Mesenchymal stem cell (in vitro differentiated cells and primary cell): ENCODE measurements at regions not wholly inside any gene's neighbourhood (a gene's known extent, or its start where the extent isn't known, plus 50 kb on each side); places are given as distances from the start of the nearest gene placed in this dataset.

ENCODE experiments used
- DNase-seq: peaks from one replicate; pipeline ENCODE4 v3.0.0-alpha.2; 2013
- H2AFZ ChIP-seq: one replicate; pipeline ENCODE4 v1.6.1; 2013; ENCODE audit warnings: low read depth, mild to moderate bottlenecking, control low read depth, inconsistent platforms, low read length, moderate library complexity
- H2AK5ac ChIP-seq: 2 replicates; pipeline ENCODE4 v1.6.1; 2013; ENCODE audit warnings: low read length, moderate library complexity, mild to moderate bottlenecking, inconsistent platforms; ENCODE audit not compliant: severe bottlenecking
- H2BK120ac ChIP-seq: one replicate; pipeline ENCODE4 v1.6.1; 2013; ENCODE audit warnings: low read depth, mild to moderate bottlenecking, inconsistent platforms, low read length, moderate library complexity
- H2BK12ac ChIP-seq, 2 experiments: one replicate each; pipeline ENCODE4 v1.6.1; 2013; ENCODE audit warnings: inconsistent platforms in 2 of 2, low read length in 2 of 2, mild to moderate bottlenecking in 2 of 2, moderate library complexity in 2 of 2, control low read depth in 1 of 2
- H2BK15ac ChIP-seq: one replicate; pipeline ENCODE4 v1.6.1; 2013; ENCODE audit warnings: mild to moderate bottlenecking, low read depth, inconsistent platforms; ENCODE audit not compliant: poor library complexity, severe bottlenecking
- H2BK5ac ChIP-seq: 2 replicates; pipeline ENCODE4 v1.6.1; 2013; ENCODE audit warnings: low read depth, mild to moderate bottlenecking, low read length, control low read depth, inconsistent platforms; ENCODE audit not compliant: poor library complexity, severe bottlenecking
- H3K14ac ChIP-seq, 2 experiments: one replicate each; pipeline ENCODE4 v1.6.1; 2013; ENCODE audit warnings: inconsistent platforms in 2 of 2, low read length in 2 of 2, control low read depth in 1 of 2, mild to moderate bottlenecking in 1 of 2, moderate library complexity in 1 of 2
- H3K18ac ChIP-seq, 2 experiments: one replicate each; pipeline ENCODE4 v1.6.1; 2013; ENCODE audit warnings: inconsistent platforms in 2 of 2, low read length in 2 of 2, control low read depth in 1 of 2, low read depth in 1 of 2, mild to moderate bottlenecking in 1 of 2
- H3K23ac ChIP-seq, 2 experiments: one replicate each; pipeline ENCODE4 v1.6.1; 2013; ENCODE audit warnings: inconsistent platforms in 2 of 2, low read length in 2 of 2, mild to moderate bottlenecking in 2 of 2, moderate library complexity in 2 of 2, control low read depth in 1 of 2
- H3K27ac ChIP-seq: 2 replicates; pipeline ENCODE4 v1.5.1; 2013; ENCODE audit warnings: mild to moderate bottlenecking, moderate library complexity, low read length, control low read depth, inconsistent platforms; ENCODE audit not compliant: poor library complexity, severe bottlenecking
- H3K27me3 ChIP-seq, 2 experiments: 2 replicates each; pipeline versions ENCODE4 v1.6.1 to v1.7.0; 2013; ENCODE audit warnings: low read length in 2 of 2, mild to moderate bottlenecking in 2 of 2, moderate library complexity in 2 of 2, control low read depth in 1 of 2, inconsistent platforms in 1 of 2; ENCODE audit not compliant: control insufficient read depth in 1 of 2, insufficient read depth in 1 of 2
- H3K36me3 ChIP-seq, 2 experiments: 2 replicates each; pipeline versions ENCODE4 v1.6.1 to v1.7.0; 2013; ENCODE audit warnings: low read length in 2 of 2, control low read depth in 1 of 2, inconsistent platforms in 1 of 2, low read depth in 1 of 2, mild to moderate bottlenecking in 1 of 2; ENCODE audit not compliant: insufficient read depth in 2 of 2, control insufficient read depth in 1 of 2
- H3K4ac ChIP-seq, 2 experiments: one replicate each; pipeline ENCODE4 v1.6.1; 2013; ENCODE audit warnings: inconsistent platforms in 2 of 2, low read length in 2 of 2, mild to moderate bottlenecking in 2 of 2, moderate library complexity in 2 of 2, control low read depth in 1 of 2, low read depth in 1 of 2
- H3K4me1 ChIP-seq: 2 replicates; pipeline ENCODE4 v1.6.1; 2013; ENCODE audit warnings: low read depth, low read length, control low read depth; ENCODE audit not compliant: control insufficient read depth, insufficient read depth
- H3K4me2 ChIP-seq: 2 replicates; pipeline ENCODE4 v1.6.1; 2013; ENCODE audit warnings: low read length, mild to moderate bottlenecking, inconsistent platforms; ENCODE audit not compliant: poor library complexity, severe bottlenecking
- H3K4me3 ChIP-seq, 2 experiments: 2 replicates each; pipeline versions ENCODE4 v1.5.1 to v1.7.0; 2013; ENCODE audit warnings: low read length in 2 of 2, mild to moderate bottlenecking in 2 of 2, control low read depth in 1 of 2, low read depth in 1 of 2; ENCODE audit not compliant: insufficient read depth in 1 of 2
- H3K79me1 ChIP-seq: replicated peaks from 2 replicates; pipeline ENCODE4 v1.6.1; 2013; ENCODE audit warnings: mild to moderate bottlenecking, control low read depth, low read length, inconsistent platforms; ENCODE audit not compliant: poor library complexity, severe bottlenecking
- H3K9ac ChIP-seq: 2 replicates; pipeline ENCODE4 v1.7.0; 2013; ENCODE audit warnings: mild to moderate bottlenecking, low read length, moderate library complexity
- H3K9me3 ChIP-seq: 2 replicates; pipeline ENCODE4 v1.7.0; 2013; ENCODE audit warnings: mild to moderate bottlenecking, low read length; ENCODE audit not compliant: control insufficient read depth
- H4K8ac ChIP-seq: one replicate; pipeline ENCODE4 v1.6.1; 2013; ENCODE audit warnings: inconsistent platforms, mild to moderate bottlenecking, low read length, moderate library complexity
- H4K91ac ChIP-seq: one replicate; pipeline ENCODE4 v1.6.1; 2013; ENCODE audit warnings: mild to moderate bottlenecking, low read length, inconsistent platforms
- WGBS: methylation state at CpG from one replicate; pipeline ENCODE4 v1.1.7; 2013; ENCODE audit warnings: mixed read lengths; 5-methylcytosine and 5-hydroxymethylcytosine counted together

GRCh38 chr3:18562364-18563154 lies 137.4 kb upstream of the SATB1 start:
- peaks cover 0 to 4% of the 10 kb centered on the region in 2 experiments for H3K27me3 ChIP-seq
- H4K91ac ChIP-seq = no peak overlapping the region
- no peak overlapping the region for H3K27ac ChIP-seq
- no peak overlapping the region for H3K18ac ChIP-seq
- H3K4me1 ChIP-seq = no peaks in the 10 kb centered on the region
- H3K14ac ChIP-seq = no peak overlapping the region
- DNase-seq = no peak
- no peak overlapping the region for H2AK5ac ChIP-seq
- H2BK5ac ChIP-seq = no peak overlapping the region
- no peak overlapping the region for H3K4me3 ChIP-seq
- no peaks in the 10 kb centered on the region for H3K9me3 ChIP-seq
- no peak overlapping the region for H2BK12ac ChIP-seq
- H4K8ac ChIP-seq = no peak overlapping the region
- H3K36me3 ChIP-seq = no peaks in the 10 kb centered on the region
- H2AFZ ChIP-seq = no peak overlapping the region
- no peak overlapping the region for H2BK15ac ChIP-seq
- no peak overlapping the region for H3K4ac ChIP-seq
- no peak overlapping the region for H3K23ac ChIP-seq
- H2BK120ac ChIP-seq = no peak overlapping the region
- WGBS = 56% methylated on average over 1 of the region's 1 CpG
- H3K4me2 ChIP-seq = no peak overlapping the region
- H3K9ac ChIP-seq = no peak overlapping the region
- no peaks in the 10 kb centered on the region for H3K79me1 ChIP-seq

GRCh38 chr3:18559331-18559842 lies 134.2 kb upstream of the SATB1 start:
- 7% methylated on average over 5 of the region's 5 CpGs for WGBS

GRCh38 chr3:18558507-18558906 lies 133.4 kb upstream of the SATB1 start:
- no peaks in the 10 kb centered on the region for H3K79me1 ChIP-seq
- no peaks in the 10 kb centered on the region for H3K9me3 ChIP-seq
- H3K36me3 ChIP-seq = no peaks in the 10 kb centered on the region
- H2AFZ ChIP-seq = no peak overlapping the region
- no peak overlapping the region for H3K18ac ChIP-seq
- no peak overlapping the region for H2BK120ac ChIP-seq
- H3K27ac ChIP-seq = no peak overlapping the region
- no peak overlapping the region for H2BK15ac ChIP-seq
- H3K9ac ChIP-seq = no peak overlapping the region
- DNase-seq = no peak
- H3K14ac ChIP-seq = no peak overlapping the region
- H4K8ac ChIP-seq = no peak overlapping the region
- no peak overlapping the region for H3K4ac ChIP-seq
- H4K91ac ChIP-seq = no peak overlapping the region
- peaks cover 0 to 4% of the 10 kb centered on the region in 2 experiments for H3K27me3 ChIP-seq
- H2AK5ac ChIP-seq = no peak overlapping the region
- H2BK5ac ChIP-seq = no peak overlapping the region
- 76% methylated on average over 3 of the region's 3 CpGs for WGBS
- H3K4me2 ChIP-seq = no peak overlapping the region
- no peak overlapping the region for H2BK12ac ChIP-seq
- no peak overlapping the region for H3K4me3 ChIP-seq
- H3K23ac ChIP-seq = no peak overlapping the region
- no peaks in the 10 kb centered on the region for H3K4me1 ChIP-seq

More at GRCh38 chr3:18559331-18559842, 134.2 kb upstream of the SATB1 start:
- Histone ChIP-seq H3K27ac (no peak overlapping the region), H3K4ac (no peak overlapping the region), H3K14ac (no peak overlapping the region), H4K8ac (no peak overlapping the region), H3K9me3 (no peaks in the 10 kb centered on the region), H2AK5ac (no peak overlapping the region), H4K91ac (no peak overlapping the region), H3K4me3 (no peak overlapping the region), H3K79me1 (no peaks in the 10 kb centered on the region), H2BK120ac (no peak overlapping the region), H2BK12ac (no peak overlapping the region), H3K23ac (no peak overlapping the region), H2BK5ac (no peak overlapping the region), H3K36me3 (no peaks in the 10 kb centered on the region), H3K4me1 (no peaks in the 10 kb centered on the region), H2BK15ac (no peak overlapping the region), H3K27me3 (peaks cover 0 to 4% of the 10 kb centered on the region in 2 experiments), H2AFZ (no peak overlapping the region), H3K9ac (no peak overlapping the region), H3K18ac (no peak overlapping the region), H3K4me2 (no peak overlapping the region)
- peak; percentile 28 for DNase-seq

GRCh38 chr3:18557216-18557615 lies 132.1 kb upstream of the SATB1 start:
- no peak overlapping the region for H2BK120ac ChIP-seq
- H3K23ac ChIP-seq = no peak overlapping the region
- no peak overlapping the region for H3K14ac ChIP-seq
- H3K9me3 ChIP-seq = no peaks in the 10 kb centered on the region
- no peak overlapping the region for H4K8ac ChIP-seq
- H3K4me3 ChIP-seq = no peak overlapping the region
- no peak overlapping the region for H2BK15ac ChIP-seq
- no peak overlapping the region for H2AFZ ChIP-seq
- no peak overlapping the region for H4K91ac ChIP-seq
- no peak overlapping the region for H3K9ac ChIP-seq
- H2BK12ac ChIP-seq = no peak overlapping the region
- no peaks in the 10 kb centered on the region for H3K79me1 ChIP-seq
- H3K18ac ChIP-seq = no peak overlapping the region
- H2AK5ac ChIP-seq = no peak overlapping the region
- H3K27ac ChIP-seq = no peak overlapping the region
- DNase-seq = no peak
- 83% methylated on average over 1 of the region's 3 CpGs for WGBS
- no peak overlapping the region for H3K4ac ChIP-seq
- no peak overlapping the region for H2BK5ac ChIP-seq
- H3K4me1 ChIP-seq = no peaks in the 10 kb centered on the region
- H3K4me2 ChIP-seq = no peak overlapping the region
- H3K36me3 ChIP-seq = no peaks in the 10 kb centered on the region
- peaks cover 0 to 4% of the 10 kb centered on the region in 2 experiments for H3K27me3 ChIP-seq
